ENCODE measurements at regions not wholly inside any gene's neighbourhood (a gene's known extent, or its start where the extent isn't known, plus 50 kb on each side); places are given as distances from the start of the nearest gene placed in this dataset.

GRCh38 chr15:96448923-96449322 lies 118.4 kb downstream of the NR2F2 start:
- H3K79me1 ChIP-seq (ENCODE audit: low read depth in 1 of 2, low read length in 2 of 2): no peaks in the 10 kb centered on the region
- no peak overlapping the region for H3K9ac ChIP-seq (ENCODE audit: low read depth, low read length)
- H2AFZ ChIP-seq (replicated peaks; ENCODE audit: low read length, poor library complexity): no peak overlapping the region
- H4K20me1 ChIP-seq (ENCODE audit: insufficient read depth, low read length): no peaks in the 10 kb centered on the region
- intact Hi-C loops (cut with micrococcal nuclease) (no loop called here), in situ Hi-C loops (cut with MboI; ENCODE audit: low sequenced_read_pairs) (no loop called here), dilution Hi-C loops (cut with HindIII; ENCODE audit: low sequenced_read_pairs, unreplicated experiment) (no loop called here)
- ChIA-PET POLR2A (ENCODE audit: unreplicated experiment) (no interaction called here), CTCF (interaction anchor here (0.5 to 0.6 kb wide), 3 partner anchors 14 to 1375 kb away, joined by 3 to 4 read pairs (median 3); no protein-coding TSS in a partner anchor)
- H4K91ac ChIP-seq (ENCODE audit: insufficient read depth, low read depth, low read length): no peak overlapping the region
- no peak overlapping the region for H3K4me3 ChIP-seq (ENCODE audit: insufficient read depth, low read depth, low read length)
- WGBS, 2 experiments (ENCODE audit: extremely low coverage in 2 of 2, insufficient read length in 1 of 2): no CpG with 5 or more reads among the region's 7 CpGs
- no peak overlapping the region for H2BK5ac ChIP-seq (ENCODE audit: low read depth, low read length, poor library complexity, severe bottlenecking)
- H3K18ac ChIP-seq (ENCODE audit: low read depth, low read length): no peak overlapping the region
- no peak overlapping the region for H3K27ac ChIP-seq (ENCODE audit: insufficient read depth, low read length)
- no peaks in the 10 kb centered on the region for H3K9me1 ChIP-seq (ENCODE audit: insufficient read depth, low read length)
- no peak overlapping the region for H3K4ac ChIP-seq (ENCODE audit: low read depth, low read length)
- no peak for TF ChIP-seq NFE2L2 (IDR thresholded peaks at IDR 0.05; ENCODE audit: low read depth, low read length)
- TF ChIP-seq USF2 (IDR thresholded peaks at IDR 0.05; ENCODE audit: low read depth, low read length): no peak
- TF ChIP-seq RFX5 (IDR thresholded peaks at IDR 0.05; ENCODE audit: low read depth, low read length): no peak
- no peak for TF ChIP-seq CTCF (conservative IDR thresholded peaks at IDR 0.05; ENCODE audit: low read depth, low read length)
- no peak for TF ChIP-seq RCOR1 (IDR thresholded peaks at IDR 0.05; ENCODE audit: insufficient replicate concordance, low read length)
- TF ChIP-seq CEBPB (IDR thresholded peaks at IDR 0.05; ENCODE audit: low read depth, low read length): no peak
- no peak for TF ChIP-seq RAD21 (IDR thresholded peaks at IDR 0.05; ENCODE audit: low read length)
- no peak for TF ChIP-seq SMC3 (IDR thresholded peaks at IDR 0.05; ENCODE audit: low read depth, low read length)
- H3K4me1 ChIP-seq (ENCODE audit: control insufficient read depth, insufficient read depth, low read length): no peaks in the 10 kb centered on the region
- H3K36me3 ChIP-seq (ENCODE audit: control insufficient read depth, insufficient read depth, low read length): no peaks in the 10 kb centered on the region
- H3K9me3 ChIP-seq (ENCODE audit: control insufficient read depth, insufficient read depth, low read length): no peaks in the 10 kb centered on the region
- no peak for ATAC-seq (ENCODE audit: low read depth)
- no TSS peak for BruUV-seq (replicated peaks)
- DNase-seq: no peak
- H2AK9ac ChIP-seq (replicated peaks; ENCODE audit: low read depth, low read length, poor library complexity): no peak overlapping the region
- no peak overlapping the region for H3K56ac ChIP-seq (ENCODE audit: extremely low read depth, insufficient read depth, low read length)
- no peak overlapping the region for H3K4me2 ChIP-seq (ENCODE audit: low read depth, low read length)
- no peak overlapping the region for H2BK120ac ChIP-seq (ENCODE audit: low read depth, low read length)
- H2BK15ac ChIP-seq (ENCODE audit: low read depth, low read length): no peak overlapping the region
- no peak overlapping the region for H2AK5ac ChIP-seq (ENCODE audit: low read depth, low read length)
- H4K8ac ChIP-seq (ENCODE audit: low read depth in 2 of 2, low read length in 2 of 2): no peak overlapping the region
- peaks cover 1% of the 10 kb centered on the region; the same call in 1 of the 2 replicates for H3K27me3 ChIP-seq (ENCODE audit: control insufficient read depth, insufficient read depth, low read length)
- no peak overlapping the region for H3K23ac ChIP-seq (ENCODE audit: low read depth, low read length)
- H4K5ac ChIP-seq (ENCODE audit: low read depth, low read length): no peak overlapping the region
- no peak overlapping the region for H3K14ac ChIP-seq (replicated peaks; ENCODE audit: low read depth, low read length)
- H2BK20ac ChIP-seq (ENCODE audit: low read depth, low read length): no peak overlapping the region

All from IMR-90 (cell line).